H1 (cell line): ENCODE measurements at regions not wholly inside any gene's neighbourhood (a gene's known extent, or its start where the extent isn't known, plus 50 kb on each side); places are given as distances from the start of the nearest gene placed in this dataset.

ENCODE experiments used
- CTCF ChIA-PET: fragments of 300-600 bp; sonication (Branson Sonifier 250); formaldehyde crosslinking; loops from one replicate; lab custom pipeline; 2021; ENCODE audit not compliant: partially characterized antibody; lab: Charles Lee
- POLR2A ChIA-PET: fragments of 300-600 bp; sonication (Branson Sonifier 250); formaldehyde crosslinking; loops from one replicate; lab custom pipeline; 2021; ENCODE audit warnings: inconsistent platforms; ENCODE audit not compliant: partially characterized antibody; lab: Charles Lee
- DNase-seq, 2 experiments: peaks; one replicate each; pipeline versions ENCODE4 v3.0.0 to v3.0.0-alpha.2; 2010 to 2022; ENCODE audit warnings: low spot score in 2 of 2, low read depth in 1 of 2, mixed read lengths in 1 of 2
- FAIRE-seq: peaks from 2 replicates; lab custom pipeline; 2011; peaks lifted over from hg19 to GRCh38; lab: Jason Lieb, UNC
- H2AFZ ChIP-seq: 2 replicates; pipeline ENCODE4 v1.8.1; 2012; ENCODE audit warnings: low read length, inconsistent platforms
- H2AK5ac ChIP-seq: 2 replicates; pipeline ENCODE4 v1.6.1; 2013; ENCODE audit warnings: low read depth, low read length
- H2BK120ac ChIP-seq: replicated peaks from 2 replicates; pipeline ENCODE3; 2013; ENCODE audit warnings: low read depth, low read length, inconsistent platforms
- H2BK12ac ChIP-seq: 2 replicates; pipeline ENCODE4 v1.6.1; 2013; ENCODE audit warnings: low read depth, low read length
- H2BK15ac ChIP-seq: 2 replicates; pipeline ENCODE4 v1.6.1; 2013; ENCODE audit warnings: low read length
- H2BK20ac ChIP-seq: 2 replicates; pipeline ENCODE4 v1.6.1; 2013; ENCODE audit warnings: low read length
- H2BK5ac ChIP-seq: 2 replicates; pipeline ENCODE4 v1.6.1; 2013; ENCODE audit warnings: low read depth, low read length
- H3K14ac ChIP-seq: 2 replicates; pipeline ENCODE4 v1.6.1; 2013; ENCODE audit warnings: inconsistent platforms; ENCODE audit not compliant: insufficient read length
- H3K18ac ChIP-seq: 2 replicates; pipeline ENCODE4 v1.6.1; 2013; ENCODE audit warnings: low read length; ENCODE audit errors: extremely low read depth
- H3K23ac ChIP-seq: 2 replicates; pipeline ENCODE4 v1.6.1; 2013; ENCODE audit warnings: inconsistent platforms; ENCODE audit not compliant: insufficient read length
- H3K23me2 ChIP-seq: 2 replicates; pipeline ENCODE4 v1.6.1; 2013; ENCODE audit warnings: low read depth, low read length
- H3K27ac ChIP-seq: 2 replicates; pipeline ENCODE4 v1.6.1; 2011; ENCODE audit warnings: low read depth, low read length, inconsistent platforms
- H3K27me3 ChIP-seq, 4 experiments: replicated peaks in 1 of 4; 1 replicate in 1 of 4; 2 replicates in 3 of 4; pipeline versions ENCODE4 v1.6.1 to v1.8.1; 2011 to 2013; ENCODE audit warnings: low read length in 3 of 4, mild to moderate bottlenecking in 3 of 4, inconsistent platforms in 2 of 4, mixed read lengths in 2 of 4, moderate library complexity in 1 of 4; ENCODE audit not compliant: control insufficient read depth in 3 of 4, insufficient read depth in 3 of 4; ENCODE audit errors: extremely low read depth in 1 of 4
- H3K36me3 ChIP-seq, 4 experiments: 2 replicates each; pipeline versions ENCODE4 v1.6.1 to v1.8.1; 2011 to 2013; ENCODE audit warnings: mild to moderate bottlenecking in 4 of 4, low read length in 3 of 4, moderate library complexity in 2 of 4, control low read depth in 1 of 4, inconsistent platforms in 1 of 4; ENCODE audit not compliant: insufficient read depth in 4 of 4, control insufficient read depth in 2 of 4
- H3K4ac ChIP-seq: replicated peaks from 2 replicates; pipeline ENCODE3; 2013; ENCODE audit warnings: low read length, low read depth, mixed read lengths, inconsistent platforms; ENCODE audit not compliant: insufficient read length
- H3K4me1 ChIP-seq, 4 experiments: replicated peaks in 1 of 4; 1 replicate in 1 of 4; 2 replicates in 3 of 4; pipeline versions ENCODE4 v1.6.1 to v1.8.1; 2011 to 2013; ENCODE audit warnings: low read length in 3 of 4, inconsistent platforms in 2 of 4, mixed read lengths in 1 of 4; ENCODE audit not compliant: insufficient read depth in 4 of 4, control insufficient read depth in 3 of 4
- H3K4me2 ChIP-seq, 2 experiments: 2 replicates each; pipeline versions ENCODE4 v1.6.1 to v1.8.1; 2011 to 2013; ENCODE audit warnings: low read depth in 2 of 2, low read length in 2 of 2, control low read depth in 1 of 2, inconsistent platforms in 1 of 2, mild to moderate bottlenecking in 1 of 2; ENCODE audit not compliant: insufficient read depth in 1 of 2
- H3K4me3 ChIP-seq, 4 experiments: fragments of 200-600, 300-600 bp in 1 of 4; sonication (generic), shearing (Covaris generic), sonication (Bioruptor Twin) in 1 of 4; 2 replicates each; pipeline versions ENCODE4 v1.5.1 to v1.8.1; 2011 to 2016; ENCODE audit warnings: low read length in 4 of 4, low read depth in 3 of 4, control low read depth in 2 of 4, inconsistent platforms in 2 of 4, mild to moderate bottlenecking in 2 of 4, mixed read lengths in 1 of 4, moderate library complexity in 1 of 4; ENCODE audit not compliant: insufficient read depth in 2 of 4; ENCODE audit errors: extremely low read depth in 1 of 4
- H3K56ac ChIP-seq: replicated peaks from 2 replicates; pipeline ENCODE3; 2013; ENCODE audit warnings: low read depth, mild to moderate bottlenecking, mixed read lengths, low read length, inconsistent platforms; ENCODE audit not compliant: insufficient read length
- H3K79me1 ChIP-seq: 2 replicates; pipeline ENCODE4 v1.6.1; 2013; ENCODE audit warnings: low read depth, low read length, control low read depth
- H3K79me2 ChIP-seq, 2 experiments: 2 replicates each; pipeline versions ENCODE4 v1.6.1 to v1.8.1; 2012 to 2013; ENCODE audit warnings: low read length in 2 of 2, mild to moderate bottlenecking in 2 of 2, inconsistent platforms in 1 of 2; ENCODE audit not compliant: insufficient read depth in 2 of 2, control insufficient read depth in 1 of 2
- H3K9ac ChIP-seq, 4 experiments: replicated peaks in 1 of 4; 1 replicate in 1 of 4; 2 replicates in 3 of 4; pipeline versions ENCODE4 v1.6.1 to v1.8.1; 2011 to 2013; ENCODE audit warnings: low read depth in 3 of 4, low read length in 3 of 4, control low read depth in 2 of 4, mild to moderate bottlenecking in 2 of 4, moderate library complexity in 2 of 4, inconsistent platforms in 1 of 4; ENCODE audit errors: extremely low read depth in 1 of 4
- H3K9me3 ChIP-seq, 2 experiments: 2 replicates each; pipeline versions ENCODE4 v1.6.1 to v1.8.1; 2012 to 2013; ENCODE audit warnings: mild to moderate bottlenecking in 2 of 2, moderate library complexity in 2 of 2, control low read depth in 1 of 2, inconsistent platforms in 1 of 2, low read depth in 1 of 2, low read length in 1 of 2, mixed read lengths in 1 of 2; ENCODE audit not compliant: insufficient read depth in 2 of 2
- H4K20me1 ChIP-seq, 2 experiments: replicated peaks in 1 of 2; 2 replicates each; pipeline versions ENCODE3 to v1.8.1; 2011 to 2013; ENCODE audit warnings: inconsistent platforms in 2 of 2, low read length in 2 of 2, mild to moderate bottlenecking in 1 of 2; ENCODE audit not compliant: insufficient read depth in 2 of 2, control insufficient read depth in 1 of 2
- H4K5ac ChIP-seq: 2 replicates; pipeline ENCODE4 v1.6.1; 2013; ENCODE audit warnings: low read length, low read depth, mixed read lengths, inconsistent platforms; ENCODE audit not compliant: insufficient read length
- H4K8ac ChIP-seq: 2 replicates; pipeline ENCODE4 v1.8.0; 2013; ENCODE audit warnings: mild to moderate bottlenecking, moderate library complexity, low read length, inconsistent platforms; ENCODE audit not compliant: insufficient read depth; ENCODE audit errors: extremely low read depth
- H4K91ac ChIP-seq: replicated peaks from 2 replicates; pipeline ENCODE3; 2013; ENCODE audit warnings: low read length, mixed read lengths, inconsistent platforms; ENCODE audit not compliant: insufficient read length
- KDM1A ChIP-seq: fragments of 200-600, 300-600 bp; sonication (generic); IDR thresholded peaks from 2 replicates; pipeline ENCODE4 v1.7.1; 2016; ENCODE audit warnings: mild to moderate bottlenecking, low read length, borderline replicate concordance
- POU5F1 ChIP-seq: IDR thresholded peaks from 2 replicates; pipeline ENCODE4 v1.6.1; 2011; ENCODE audit warnings: low read depth, mild to moderate bottlenecking, low read length, moderate library complexity
- WGBS, 2 experiments: shearing (Covaris generic) in 1 of 2; methylation state at CpG; one replicate each; pipeline versions ENCODE4 v1.1.6 to v1.1.7; 2013 to 2015; ENCODE audit warnings: low lambda C conversion rate in 2 of 2, mixed read lengths in 2 of 2, inconsistent platforms in 1 of 2, low coverage in 1 of 2, missing lambda C conversion rate in 1 of 2; ENCODE audit not compliant: insufficient replicate concordance in 2 of 2, insufficient coverage in 1 of 2, insufficient read length in 1 of 2; ENCODE audit errors: extremely low coverage in 1 of 2, missing lambda C conversion rate in 1 of 2; 5-methylcytosine and 5-hydroxymethylcytosine counted together

DNA sequence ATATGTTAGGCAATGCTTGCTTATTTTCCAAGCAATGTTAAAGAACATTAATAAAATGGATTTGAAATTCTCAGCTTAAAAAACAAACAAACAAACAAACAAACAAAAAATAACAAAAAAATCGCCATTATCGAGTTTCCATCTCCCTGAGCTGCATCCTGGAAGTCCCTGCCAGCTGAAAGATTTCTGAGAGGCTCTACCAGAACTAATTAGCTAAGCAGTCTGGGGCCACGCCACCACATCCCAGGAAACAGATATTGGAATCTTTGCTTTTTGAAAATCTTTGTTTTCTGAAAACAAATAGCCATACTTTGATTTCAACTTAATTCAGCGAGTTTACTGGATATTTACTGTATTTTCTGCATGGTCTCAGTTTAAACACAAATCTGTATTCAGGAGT, 143.6 kb downstream of the LSMEM1 start:
- Histone ChIP-seq H2BK20ac (no peak overlapping the region), H3K79me2 (no peaks in the 10 kb centered on the region), H4K91ac (no peak overlapping the region), H3K9ac (no peak overlapping the region), H3K79me1 (no peaks in the 10 kb centered on the region), H3K56ac (no peak overlapping the region), H3K27me3 (no peaks in the 10 kb centered on the region), H4K20me1 (no peaks in the 10 kb centered on the region), H3K4ac (no peak overlapping the region), H3K36me3 (no peaks in the 10 kb centered on the region), H3K23me2 (no peaks in the 10 kb centered on the region), H4K8ac (no peak overlapping the region), H2BK5ac (no peak overlapping the region), H3K4me2 (no peak overlapping the region), H3K18ac (no peak overlapping the region), H3K4me3 (no peak overlapping the region), H2BK12ac (no peak overlapping the region), H2AK5ac (no peak overlapping the region), H3K4me1 (no peaks in the 10 kb centered on the region), H3K27ac (no peak overlapping the region), H2AFZ (no peak overlapping the region), H3K14ac (no peak overlapping the region), H2BK120ac (no peak overlapping the region), H3K23ac (no peak overlapping the region), H3K9me3 (0 out of 4 replicates have a peak, but pooled peaks cover 0 to 6% of the 10 kb centered on the region in 2 experiments), H2BK15ac (no peak overlapping the region), H4K5ac (no peak overlapping the region)
- TF ChIP-seq KDM1A, result no peak
- no peak for TF ChIP-seq POU5F1
- FAIRE-seq (no peak), DNase-seq (no peak)
- POLR2A ChIA-PET, result no interaction called here
- 84% methylated on average over 4 of the region's 4 CpGs; no CpG with 5 or more reads in 1 of the 2 experiments for WGBS, 2 experiments
- CTCF ChIA-PET, result no interaction called here
